Uterus (tissue), 3 donors: ENCODE measurements at regions not wholly inside any gene's neighbourhood (a gene's known extent, or its start where the extent isn't known, plus 50 kb on each side); places are given as distances from the start of the nearest gene placed in this dataset.

ENCODE experiments used
- DNase-seq, 2 donors: peaks; one replicate each; pipeline ENCODE4 v3.0.0-alpha.2; 2019 to 2020
- H3K27ac ChIP-seq, 2 donors: fragments of 200-600 bp; sonication (generic); 1 replicate in 1 of 2; 2 replicates in 1 of 2; pipeline ENCODE4 v1.5.1; 2016 to 2018
- H3K27me3 ChIP-seq, 2 donors: fragments of 200-600 bp; sonication (generic); one replicate each; pipeline ENCODE4 v1.5.1; 2018 to 2019; ENCODE audit warnings: control low read depth in 1 of 2
- H3K36me3 ChIP-seq, 2 donors: fragments of 200-600 bp; sonication (generic); one replicate each; pipeline ENCODE4 v1.5.1; 2019; ENCODE audit warnings: control low read depth in 1 of 2
- H3K4me1 ChIP-seq, 2 donors: fragments of 200-600 bp; sonication (generic); one replicate each; pipeline ENCODE4 v1.5.1; 2018 to 2019; ENCODE audit warnings: control low read depth in 1 of 2
- H3K4me3 ChIP-seq, 2 donors: fragments of 200-600 bp; sonication (generic); 1 replicate in 1 of 2; 2 replicates in 1 of 2; pipeline ENCODE4 v1.5.1; 2018 to 2019; ENCODE audit warnings: mild to moderate bottlenecking in 1 of 2
- H3K9me3 ChIP-seq, 2 donors: fragments of 200-600 bp; sonication (generic); one replicate each; pipeline ENCODE4 v1.5.1; 2019; ENCODE audit warnings: control low read depth in 1 of 2
- CTCF ChIP-seq, 4 experiments: fragments of 200-600 bp in 2 of 4; fragments of 450-650 bp in 2 of 4; sonication (generic) in 2 of 4; IDR thresholded peaks; one replicate each; pipeline ENCODE4 v1.5.1; 2016 to 2019; ENCODE audit warnings: antibody characterized with exemption in 4 of 4, mild to moderate bottlenecking in 2 of 4, moderate library complexity in 1 of 4
- POLR2A ChIP-seq, 2 donors: fragments of 450-650 bp; IDR thresholded peaks; one replicate each; pipeline ENCODE4 v1.6.1; 2016; ENCODE audit warnings: antibody characterized with exemption in 2 of 2, mild to moderate bottlenecking in 1 of 2, moderate library complexity in 1 of 2
- intact Hi-C: fragments of 100-400 bp; cut with DNase I; formaldehyde crosslinking; loops from one replicate; pipeline ENCODE4 v1.15.1; 2023; ENCODE audit warnings: low total_unique reads
- donor health status: DM: yes; HTN: yes; CAD: no.

GRCh38 chr6:100168148-100168547 is 174.1 kb upstream of the MCHR2 start:
- TF ChIP-seq CTCF (IDR thresholded peaks at IDR 0.05) (no peak), POLR2A (IDR thresholded peaks at IDR 0.05) (no peak)
- H3K9me3 ChIP-seq = no peaks in the 10 kb centered on the region

GRCh38 chr6:100167585-100167984 is 173.6 kb upstream of the MCHR2 start:
- no peak for DNase-seq
- Histone ChIP-seq H3K27ac (no peak overlapping the region), H3K4me1 (no peaks in the 10 kb centered on the region), H3K4me3 (no peak overlapping the region), H3K36me3 (no peaks in the 10 kb centered on the region), H3K9me3 (no peaks in the 10 kb centered on the region), H3K27me3 (no peaks in the 10 kb centered on the region)
- intact Hi-C loops = no loop called here
- TF ChIP-seq POLR2A (IDR thresholded peaks at IDR 0.05) (no peak), CTCF (IDR thresholded peaks at IDR 0.05) (no peak)

More at GRCh38 chr6:100168148-100168547, 174.1 kb upstream of the MCHR2 start:
- Histone ChIP-seq H3K4me3 (no peak overlapping the region), H3K27ac (no peak overlapping the region), H3K36me3 (no peaks in the 10 kb centered on the region), H3K27me3 (no peaks in the 10 kb centered on the region), H3K4me1 (no peaks in the 10 kb centered on the region)
- no peak for DNase-seq
- intact Hi-C loops = no loop called here

GRCh38 chr6:100166956-100167355 is 172.9 kb upstream of the MCHR2 start:
- H3K27me3 ChIP-seq = no peaks in the 10 kb centered on the region

DNA sequence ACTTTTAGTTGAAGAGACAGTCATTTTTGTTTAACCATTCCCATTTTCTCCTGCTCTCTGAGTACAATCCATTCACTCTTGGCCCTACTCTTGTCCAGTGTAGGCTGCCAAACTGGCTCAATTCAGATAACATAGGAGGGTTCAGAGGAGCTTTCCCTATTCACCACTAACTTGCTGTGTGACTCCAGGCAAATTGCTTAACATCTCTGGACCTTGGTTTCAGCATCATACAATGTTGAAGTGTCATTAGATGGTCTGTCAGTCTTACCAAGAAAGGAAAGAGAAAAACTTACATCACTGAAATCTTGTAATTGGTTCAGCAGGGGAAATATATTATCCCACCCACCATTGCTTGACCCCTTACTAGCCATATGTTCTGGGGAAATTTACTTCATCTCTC is 171.4 kb upstream of the MCHR2 start:
- intact Hi-C loops = no loop called here
- Histone ChIP-seq H3K36me3 (no peaks in the 10 kb centered on the region), H3K27ac (no peak overlapping the region), H3K9me3 (no peaks in the 10 kb centered on the region), H3K4me1 (no peaks in the 10 kb centered on the region), H3K27me3 (no peaks in the 10 kb centered on the region), H3K4me3 (no peak overlapping the region)
- TF ChIP-seq CTCF (IDR thresholded peaks at IDR 0.05) (no peak), POLR2A (IDR thresholded peaks at IDR 0.05) (no peak)
- DNase-seq = no peak

More at GRCh38 chr6:100166956-100167355, 172.9 kb upstream of the MCHR2 start:
- TF ChIP-seq CTCF (IDR thresholded peaks at IDR 0.05) (no peak), POLR2A (IDR thresholded peaks at IDR 0.05) (no peak)
- intact Hi-C loops = no loop called here
- no peaks in the 10 kb centered on the region for H3K4me1 ChIP-seq
- no peaks in the 10 kb centered on the region for H3K36me3 ChIP-seq
- H3K9me3 ChIP-seq = no peaks in the 10 kb centered on the region
- no peak for DNase-seq
- no peak overlapping the region for H3K4me3 ChIP-seq
- no peak overlapping the region for H3K27ac ChIP-seq

- Histone ChIP-seq H3K36me3 (no peaks in the 10 kb centered on the region), H3K4me3 (no peak overlapping the region), H3K4me1 (no peaks in the 10 kb centered on the region), H3K27me3 (no peaks in the 10 kb centered on the region), H3K27ac (no peak overlapping the region), H3K9me3 (no peaks in the 10 kb centered on the region)
- TF ChIP-seq POLR2A (IDR thresholded peaks at IDR 0.05) (no peak), CTCF (IDR thresholded peaks at IDR 0.05) (no peak)
- intact Hi-C loops = no loop called here
- no peak for DNase-seq
Observed at GRCh38 chr6:100163035-100163434, 169.0 kb upstream of the MCHR2 start.
